Loucy (cell line): ENCODE measurements at regions not wholly inside any gene's neighbourhood (a gene's known extent, or its start where the extent isn't known, plus 50 kb on each side); places are given as distances from the start of the nearest gene placed in this dataset.

Experiments used
- CTCF ChIP-seq: fragments of 200-600 bp; sonication (generic); conservative IDR thresholded peaks from 2 replicates; pipeline ENCODE4 v1.5.1; 2014; ENCODE audit warnings: mild to moderate bottlenecking, antibody characterized with exemption, low read length
- EZH2phosphoT487 ChIP-seq: fragments of 200-600 bp; IDR thresholded peaks from 2 replicates; pipeline ENCODE4 v1.6.1; 2018; ENCODE audit warnings: antibody characterized with exemption, mild to moderate bottlenecking, moderate library complexity, borderline replicate concordance

- TF ChIP-seq CTCF (no peak), EZH2phosphoT487 (no peak)
These were observed 352.5 kb downstream of the FOXL1 start for GRCh38 chr16:86930663-86931373.
